GM21786 (cell line): ENCODE measurements at regions not wholly inside any gene's neighbourhood (a gene's known extent, or its start where the extent isn't known, plus 50 kb on each side); places are given as distances from the start of the nearest gene placed in this dataset.

Experiments used
- ATAC-seq: cut with Tn5 transposase; IDR thresholded peaks from one replicate; pipeline ENCODE4 v1.9.1; 2021; ENCODE audit not compliant: unreplicated experiment

GRCh38 chr2:9137379-9138150 lies 69.0 kb upstream of the ASAP2 start:
- ATAC-seq = no peak

- no peak for ATAC-seq
Measured at GRCh38 chr2:9135822-9136558, 70.6 kb upstream of the ASAP2 start.

GRCh38 chr2:9127316-9127715 lies 79.3 kb upstream of the ASAP2 start:
- ATAC-seq = no peak

GRCh38 chr2:9126540-9126939 lies 80.1 kb upstream of the ASAP2 start:
- no peak for ATAC-seq

DNA sequence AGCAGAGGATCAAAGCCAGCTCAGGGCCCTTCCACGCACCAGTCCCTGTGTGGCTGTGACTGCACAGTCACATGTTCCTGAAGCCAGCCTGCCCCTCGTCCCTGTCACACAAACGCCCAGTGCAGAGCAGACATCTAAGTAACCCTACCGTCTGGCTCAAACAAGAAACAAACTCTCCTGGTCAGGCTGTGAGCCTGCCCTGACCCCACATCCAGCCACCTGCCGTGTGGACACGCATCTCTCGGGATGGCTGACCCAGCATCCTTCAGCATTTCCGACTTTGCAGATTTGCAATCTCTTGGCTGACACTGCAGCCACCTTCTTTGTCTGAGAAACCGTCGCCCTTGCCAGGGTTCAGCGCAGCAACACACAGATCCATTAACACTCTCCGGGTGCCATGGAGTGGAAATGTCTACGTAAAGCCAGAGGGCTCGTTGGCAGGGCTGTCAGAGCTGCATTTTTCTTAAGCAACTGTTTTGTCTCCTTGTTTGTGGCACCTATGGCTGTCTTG lies 82.3 kb upstream of the ASAP2 start:
- no peak for ATAC-seq

DNA sequence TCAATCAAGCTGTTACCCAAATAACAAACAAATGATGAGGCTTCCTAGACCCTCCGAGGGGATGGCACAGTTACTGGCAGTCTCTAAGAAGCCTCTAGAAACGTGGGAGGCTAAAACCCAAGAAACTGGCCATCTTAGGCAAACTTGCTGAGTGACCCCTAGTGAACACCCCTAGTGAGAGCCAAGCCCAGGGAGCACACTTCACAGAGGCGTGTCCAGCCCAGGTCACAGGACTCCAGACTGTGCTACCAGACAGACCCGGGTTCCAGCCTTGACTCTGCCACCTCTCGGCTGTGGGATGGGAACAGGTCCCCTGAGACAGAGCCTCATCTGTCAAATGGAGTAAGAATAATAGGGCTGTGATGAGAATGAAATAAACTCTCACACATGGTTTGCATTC lies 83.5 kb upstream of the ASAP2 start:
- ATAC-seq = no peak

- no peak for ATAC-seq
Measured at GRCh38 chr2:9122367-9122766, 84.2 kb upstream of the ASAP2 start.

DNA sequence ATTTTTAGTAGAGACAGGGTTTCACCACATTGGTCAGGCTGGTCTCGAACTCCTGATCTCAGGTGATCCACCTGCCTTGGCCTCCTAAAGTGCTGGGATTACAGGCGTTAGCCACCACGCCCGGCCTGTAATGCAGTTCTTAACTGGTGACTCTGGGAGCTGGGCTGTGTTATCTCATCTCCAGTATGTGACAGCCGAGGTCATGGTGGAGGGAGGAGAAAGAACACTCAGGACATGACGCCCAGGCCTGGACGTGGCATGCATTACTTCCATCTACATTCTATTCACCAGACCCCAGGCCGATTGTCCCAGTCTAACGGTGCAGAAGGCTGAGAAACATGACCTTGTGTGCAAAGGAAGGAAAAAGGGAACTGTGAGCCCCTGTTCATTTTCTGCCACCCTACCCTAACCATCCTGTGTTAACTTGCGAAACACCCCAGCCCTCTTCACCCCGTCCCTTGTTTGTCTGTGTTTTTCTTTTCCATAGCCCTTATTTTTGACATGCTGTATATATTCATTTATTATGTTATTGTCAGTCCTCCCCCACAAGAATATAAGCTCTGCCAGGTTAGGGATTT lies 88.1 kb upstream of the ASAP2 start:
- ATAC-seq = no peak

GRCh38 chr2:9115229-9115628 lies 91.4 kb upstream of the ASAP2 start:
- ATAC-seq = no peak

GRCh38 chr2:9114458-9114857 lies 92.2 kb upstream of the ASAP2 start:
- no peak for ATAC-seq

DNA sequence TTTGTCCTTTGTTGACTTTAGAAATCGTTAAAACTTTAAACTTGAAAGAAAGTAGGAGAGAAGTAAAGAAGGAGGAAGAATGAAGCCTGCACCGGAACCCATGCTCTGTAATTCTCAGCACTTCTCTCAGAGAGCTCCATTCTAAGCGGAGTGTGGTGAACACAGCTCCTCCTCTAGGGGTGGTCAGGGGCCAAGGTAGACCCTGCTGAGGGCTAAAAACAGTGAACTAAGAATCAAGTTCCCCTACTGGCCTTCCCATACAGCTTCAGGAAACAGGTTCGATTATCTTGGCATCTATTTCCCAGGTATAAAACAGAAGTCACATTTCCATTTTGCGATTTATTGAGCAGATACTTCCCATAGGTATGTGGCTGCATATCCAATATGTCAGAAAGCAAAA lies 92.7 kb upstream of the ASAP2 start:
- no peak for ATAC-seq

GRCh38 chr2:9113262-9113661 lies 93.3 kb upstream of the ASAP2 start:
- no peak for ATAC-seq

GRCh38 chr2:9112079-9112721 lies 94.4 kb upstream of the ASAP2 start:
- no peak for ATAC-seq

DNA sequence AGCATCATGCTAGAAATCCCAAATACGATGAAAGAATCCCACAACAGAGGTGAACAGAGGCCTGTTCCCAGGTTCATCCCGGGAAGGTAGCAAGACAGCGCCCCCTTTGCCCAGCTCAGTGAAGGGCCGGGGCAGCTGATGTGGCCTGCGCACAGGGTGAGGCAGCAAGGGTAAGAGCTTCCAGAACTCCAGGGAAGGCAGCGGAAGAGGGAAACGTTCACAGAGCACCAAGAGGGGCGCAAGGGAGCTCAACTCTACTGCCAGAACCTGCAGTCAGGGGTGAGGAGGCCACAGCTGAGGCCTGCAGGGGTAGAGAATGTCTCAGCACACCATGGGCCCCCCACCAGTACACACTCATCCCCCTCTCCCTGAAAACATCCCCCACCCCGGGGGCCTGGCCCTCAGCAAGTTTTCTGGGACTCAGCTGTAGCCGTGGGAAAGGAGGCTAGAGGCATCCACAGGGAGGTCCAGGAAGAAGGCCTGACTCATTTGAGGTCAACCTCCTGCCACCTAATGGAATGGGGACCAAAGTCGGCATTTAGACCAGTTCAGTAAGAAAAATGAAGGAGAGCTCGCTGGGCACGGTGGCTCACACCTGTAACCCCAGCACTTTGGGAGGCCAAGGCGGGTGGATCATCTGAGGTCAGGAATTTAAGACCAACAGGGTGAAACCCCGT lies 95.6 kb upstream of the ASAP2 start:
- no peak for ATAC-seq

DNA sequence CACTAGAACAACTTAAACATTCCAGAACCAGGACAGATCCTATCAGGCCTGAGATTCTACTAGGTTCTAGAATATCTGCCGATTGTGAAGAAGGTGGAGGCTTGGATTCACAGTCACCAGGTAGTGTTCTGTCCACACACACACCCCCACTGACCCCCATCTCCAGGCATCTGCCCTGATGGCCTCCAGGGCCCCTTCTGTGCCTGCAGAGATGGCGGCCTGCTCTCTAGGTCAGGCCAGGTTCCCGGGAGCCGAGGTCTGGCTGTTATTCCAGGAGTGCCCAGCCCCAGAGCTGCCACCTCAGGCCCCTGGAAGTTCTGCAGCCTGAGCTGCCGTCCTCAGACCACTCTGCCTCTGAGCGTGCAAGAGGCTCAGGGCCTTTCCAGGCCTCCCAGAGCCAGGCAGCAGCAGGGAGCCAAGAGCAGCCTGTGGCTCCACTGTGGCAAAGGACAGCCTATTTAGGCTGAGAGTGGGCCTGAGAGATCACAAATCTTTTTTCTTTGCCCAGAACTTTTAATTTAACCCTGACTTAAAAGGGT lies 96.2 kb upstream of the ASAP2 start:
- no peak for ATAC-seq

DNA sequence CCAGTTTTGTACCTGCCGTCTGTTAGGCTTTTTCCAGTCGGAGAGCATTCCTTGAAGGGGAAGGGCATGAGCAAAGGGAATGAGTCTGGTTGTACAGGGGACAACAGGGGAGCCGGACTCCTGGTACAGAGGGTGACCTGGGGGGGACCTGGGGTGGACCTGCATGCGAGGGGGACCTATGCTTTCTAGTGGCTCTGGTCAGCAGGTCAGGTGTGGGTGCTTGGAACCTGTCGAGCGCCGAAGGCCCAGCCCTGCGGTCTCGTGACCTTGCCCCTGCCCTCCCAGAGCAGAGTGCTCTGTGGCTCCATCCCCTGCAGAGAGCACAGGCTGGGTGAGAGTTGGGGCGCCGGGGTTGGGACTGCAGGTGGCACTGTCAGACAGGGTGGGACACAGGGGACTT lies 96.7 kb upstream of the ASAP2 start:
- ATAC-seq = no peak

GRCh38 chr2:9108210-9108967 lies 98.2 kb upstream of the ASAP2 start:
- ATAC-seq = no peak

DNA sequence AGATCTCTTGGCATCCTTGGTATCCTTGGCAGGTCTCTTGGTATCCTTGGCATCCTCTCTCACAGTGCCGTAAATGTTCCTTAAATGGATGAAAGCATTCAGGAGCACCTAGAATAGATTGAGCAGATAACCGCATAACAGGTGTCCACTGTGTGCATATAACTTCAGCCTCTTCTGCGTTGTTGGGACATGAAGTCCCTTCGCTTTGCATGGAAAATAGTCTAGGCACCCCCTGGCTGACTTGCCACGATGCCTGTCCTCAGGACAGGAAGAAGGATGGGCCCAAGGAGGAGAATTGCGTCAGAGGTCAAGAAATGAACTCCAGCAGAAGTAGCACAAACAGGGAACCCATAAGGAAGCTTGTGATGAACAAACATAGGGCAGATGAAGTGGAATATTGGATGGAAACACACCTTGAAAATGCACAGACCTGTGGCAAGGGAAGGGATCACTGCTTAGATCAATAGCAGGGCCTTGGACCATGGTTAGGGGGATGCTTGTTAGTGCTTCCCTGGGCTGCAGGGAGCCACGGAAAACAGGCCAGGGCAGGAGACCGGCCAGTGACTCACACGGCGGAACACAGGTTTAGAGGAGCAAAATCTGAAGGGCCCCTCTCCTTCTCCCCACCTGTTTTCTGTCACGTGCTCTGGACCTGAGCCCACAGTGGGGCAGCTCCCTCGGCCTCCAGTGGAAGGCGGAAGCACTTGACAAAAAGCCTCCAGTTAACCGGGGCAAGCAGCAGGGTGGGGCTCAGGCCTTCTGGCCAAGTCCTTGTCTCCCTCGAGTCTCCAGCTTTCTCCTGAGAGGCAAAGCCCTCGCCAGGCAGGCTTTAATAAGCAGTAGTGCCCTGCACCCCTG lies 99.2 kb upstream of the ASAP2 start:
- no peak for ATAC-seq
